Fibroblast of mammary gland (primary cell): ENCODE measurements at regions not wholly inside any gene's neighbourhood (a gene's known extent, or its start where the extent isn't known, plus 50 kb on each side); places are given as distances from the start of the nearest gene placed in this dataset.

Experiments
- DNase-seq: peaks from one replicate; pipeline ENCODE4 v3.0.0-alpha.2; 2010; ENCODE audit warnings: low read depth
- H3K4me3 ChIP-seq: 2 replicates; pipeline ENCODE4 v1.5.1; 2011; ENCODE audit warnings: low read depth, mild to moderate bottlenecking, low read length, moderate library complexity; ENCODE audit not compliant: control insufficient read depth
- TF ChIP-seq, protein P1 (sequence below): conservative IDR thresholded peaks from 2 replicates; pipeline ENCODE4 v1.5.1; 2011; ENCODE audit warnings: low read depth, low read length, inconsistent platforms; ENCODE audit not compliant: control insufficient read depth, insufficient read depth

GRCh38 chr6:100944644-100945043 lies 63.5 kb upstream of the ASCC3 start:
- H3K4me3 ChIP-seq: no peak overlapping the region
- TF ChIP-seq, protein P1, sequence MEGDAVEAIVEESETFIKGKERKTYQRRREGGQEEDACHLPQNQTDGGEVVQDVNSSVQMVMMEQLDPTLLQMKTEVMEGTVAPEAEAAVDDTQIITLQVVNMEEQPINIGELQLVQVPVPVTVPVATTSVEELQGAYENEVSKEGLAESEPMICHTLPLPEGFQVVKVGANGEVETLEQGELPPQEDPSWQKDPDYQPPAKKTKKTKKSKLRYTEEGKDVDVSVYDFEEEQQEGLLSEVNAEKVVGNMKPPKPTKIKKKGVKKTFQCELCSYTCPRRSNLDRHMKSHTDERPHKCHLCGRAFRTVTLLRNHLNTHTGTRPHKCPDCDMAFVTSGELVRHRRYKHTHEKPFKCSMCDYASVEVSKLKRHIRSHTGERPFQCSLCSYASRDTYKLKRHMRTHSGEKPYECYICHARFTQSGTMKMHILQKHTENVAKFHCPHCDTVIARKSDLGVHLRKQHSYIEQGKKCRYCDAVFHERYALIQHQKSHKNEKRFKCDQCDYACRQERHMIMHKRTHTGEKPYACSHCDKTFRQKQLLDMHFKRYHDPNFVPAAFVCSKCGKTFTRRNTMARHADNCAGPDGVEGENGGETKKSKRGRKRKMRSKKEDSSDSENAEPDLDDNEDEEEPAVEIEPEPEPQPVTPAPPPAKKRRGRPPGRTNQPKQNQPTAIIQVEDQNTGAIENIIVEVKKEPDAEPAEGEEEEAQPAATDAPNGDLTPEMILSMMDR: no peak
- DNase-seq: no peak

DNA sequence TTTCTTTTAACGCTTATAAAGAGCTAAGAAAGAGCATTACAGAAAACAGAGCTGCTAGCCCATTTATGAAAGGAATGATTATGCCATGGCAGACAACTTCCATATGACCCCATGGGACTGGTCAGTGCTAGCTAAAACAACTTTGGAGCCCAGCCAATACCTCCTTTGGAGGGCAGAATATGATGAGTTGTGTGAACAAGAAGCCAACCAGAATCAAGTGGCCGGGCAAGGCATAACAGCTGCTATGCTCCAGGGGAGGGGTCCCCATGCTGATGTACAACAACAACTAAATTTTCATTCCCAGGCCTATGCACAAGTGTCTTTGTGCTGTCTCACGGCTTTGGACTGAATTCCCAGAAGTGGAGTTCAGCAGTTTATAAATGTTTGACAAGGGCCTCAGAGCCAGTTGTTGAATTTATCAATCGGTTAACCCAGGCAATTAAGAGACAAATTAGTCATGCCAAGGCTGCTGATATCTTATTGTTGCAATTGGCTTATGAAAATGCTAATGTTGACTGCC lies 65.0 kb upstream of the ASCC3 start:
- TF ChIP-seq, protein P1: no peak
- no peak for DNase-seq
- no peak overlapping the region for H3K4me3 ChIP-seq

- DNase-seq: no peak
- no peak overlapping the region for H3K4me3 ChIP-seq
- TF ChIP-seq, protein P1: no peak
Observed at GRCh38 chr6:100946711-100947110, 65.6 kb upstream of the ASCC3 start.

- DNase-seq: peak; percentile 7
- TF ChIP-seq, protein P1: no peak
- H3K4me3 ChIP-seq: no peak overlapping the region
Observed at GRCh38 chr6:100948381-100949133, 67.4 kb upstream of the ASCC3 start.

- no peak overlapping the region for H3K4me3 ChIP-seq
- TF ChIP-seq, protein P1: no peak
- no peak for DNase-seq
Observed at GRCh38 chr6:100952006-100952405, 70.9 kb upstream of the ASCC3 start.

GRCh38 chr6:100959280-100959679 lies 78.2 kb upstream of the ASCC3 start:
- DNase-seq: no peak
- TF ChIP-seq, protein P1: no peak
- no peak overlapping the region for H3K4me3 ChIP-seq

DNA sequence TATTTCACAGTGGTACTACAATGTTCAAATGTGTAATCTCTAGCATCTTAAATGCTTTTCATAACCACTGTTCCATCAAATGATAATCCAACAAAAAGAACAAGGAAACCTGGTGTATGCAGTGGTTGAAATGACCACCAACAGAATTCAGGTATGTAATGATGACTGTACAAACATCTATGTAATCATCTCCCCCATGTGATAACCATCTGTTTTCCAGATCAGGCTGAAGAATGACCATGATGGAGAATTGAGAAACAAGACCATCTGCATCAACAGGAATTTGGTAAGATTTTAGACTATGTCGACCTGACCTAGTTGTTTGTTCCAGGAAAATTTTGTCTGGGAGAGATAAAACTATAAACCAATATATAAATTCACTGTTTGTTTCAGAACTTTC lies 81.3 kb upstream of the ASCC3 start:
- no peak overlapping the region for H3K4me3 ChIP-seq
- no peak for DNase-seq
- TF ChIP-seq, protein P1: no peak
